H54 (cell line): ENCODE measurements at regions not wholly inside any gene's neighbourhood (a gene's known extent, or its start where the extent isn't known, plus 50 kb on each side); places are given as distances from the start of the nearest gene placed in this dataset.
"Not testable (repeated sequence)": the region's sequence is repeated elsewhere in the genome, so short reads cannot be mapped to it uniquely, and the experiment has no call there.

Experiments used
- DNase-seq: peaks from one replicate; pipeline ENCODE4 v3.0.0; 2011; ENCODE audit warnings: low spot score, mixed read lengths; ENCODE audit not compliant: insufficient read length
- FAIRE-seq: peaks from 3 replicates; lab custom pipeline; 2011; peaks lifted over from hg19 to GRCh38; lab: Jason Lieb, UNC
- POLR2A ChIP-seq: IDR thresholded peaks from 2 replicates; pipeline ENCODE4 v1.6.1; 2011; ENCODE audit warnings: low read depth, mild to moderate bottlenecking, low read length

- DNase-seq = no peak
- FAIRE-seq = no peak
Observed at GRCh38 chr3:198096015-198096414, 136.0 kb downstream of the LMLN start.

GRCh38 chr3:198097048-198097447 is 137.0 kb downstream of the LMLN start:
- TF ChIP-seq POLR2A = no peak
- FAIRE-seq (peak; percentile 66), DNase-seq (no peak)

More at GRCh38 chr3:198096015-198096414, 136.0 kb downstream of the LMLN start:
- TF ChIP-seq POLR2A = no peak

- DNase-seq, FAIRE-seq: not testable (repeated sequence)
Observed at GRCh38 chr3:198098661-198099081, 138.7 kb downstream of the LMLN start.

GRCh38 chr3:198103070-198103469 is 143.1 kb downstream of the LMLN start:
- not testable (repeated sequence) for DNase-seq, FAIRE-seq

GRCh38 chr3:198106265-198106664 is 146.2 kb downstream of the LMLN start:
- no peak for TF ChIP-seq POLR2A
- FAIRE-seq = no peak
- DNase-seq = no peak

- TF ChIP-seq POLR2A = no peak
- FAIRE-seq (no peak), DNase-seq (peak; percentile 44)
Observed at GRCh38 chr3:198107840-198108734, 148.1 kb downstream of the LMLN start.

- TF ChIP-seq POLR2A = no peak
- no peak for DNase-seq
- FAIRE-seq = no peak
Observed at GRCh38 chr3:198109883-198110282, 149.9 kb downstream of the LMLN start.

GRCh38 chr3:198112031-198112430 is 152.0 kb downstream of the LMLN start:
- FAIRE-seq = no peak
- no peak for DNase-seq
- no peak for TF ChIP-seq POLR2A

- FAIRE-seq (no peak), DNase-seq (no peak)
- no peak for TF ChIP-seq POLR2A
Observed at GRCh38 chr3:198113206-198114053, 153.4 kb downstream of the LMLN start.

GRCh38 chr3:198114516-198114915 is 154.5 kb downstream of the LMLN start:
- FAIRE-seq, DNase-seq: not testable (repeated sequence)

- not testable (repeated sequence) for FAIRE-seq, DNase-seq
Observed at GRCh38 chr3:198122184-198122583, 162.2 kb downstream of the LMLN start.

GRCh38 chr3:198137038-198137835 is 177.2 kb downstream of the LMLN start:
- not testable (repeated sequence) for FAIRE-seq

GRCh38 chr3:198138205-198138604 is 178.2 kb downstream of the LMLN start:
- not testable (repeated sequence) for FAIRE-seq, DNase-seq

More at GRCh38 chr3:198137038-198137835, 177.2 kb downstream of the LMLN start:
- not testable (repeated sequence) for DNase-seq

GRCh38 chr3:198139037-198139436 is 179.0 kb downstream of the LMLN start:
- not testable (repeated sequence) for FAIRE-seq, DNase-seq

- FAIRE-seq, DNase-seq: not testable (repeated sequence)
Observed at GRCh38 chr3:198139513-198140167, 179.6 kb downstream of the LMLN start.

GRCh38 chr3:198143300-198144137 is 183.5 kb downstream of the LMLN start:
- FAIRE-seq, DNase-seq: not testable (repeated sequence)

- DNase-seq, FAIRE-seq: not testable (repeated sequence)
Observed at GRCh38 chr3:198145231-198145784, 185.3 kb downstream of the LMLN start.
